WTC11 (cell line): ENCODE measurements at regions not wholly inside any gene's neighbourhood (a gene's known extent, or its start where the extent isn't known, plus 50 kb on each side); places are given as distances from the start of the nearest gene placed in this dataset.

Experiments used
- ATAC-seq: fragments of 200-7000 bp; cut with Tn5 transposase; 2 replicates; pipeline ENCODE4 v1.10.0; 2021; ENCODE audit warnings: mild to moderate bottlenecking, moderate library complexity
- CTCF ChIA-PET: fragments of 300-600 bp; sonication (Branson Sonifier 250); formaldehyde crosslinking; loops from one replicate; lab custom pipeline; 2021; ENCODE audit warnings: antibody characterized with exemption; lab: Charles Lee
- POLR2A ChIA-PET: fragments of 350-600 bp; sonication (Branson Sonifier 250); formaldehyde crosslinking; loops from one replicate; lab custom pipeline; 2021; ENCODE audit warnings: antibody characterized with exemption; lab: Charles Lee
- DNase-seq: peaks from one replicate; pipeline ENCODE4 v3.0.0; 2021; ENCODE audit warnings: low spot score
- H3K27ac Mint-ChIP-seq: 2 replicates; pipeline ENCODE4 v1.8.0; 2021; ENCODE audit warnings: mixed read lengths
- H3K27me3 Mint-ChIP-seq: 2 replicates; pipeline ENCODE4 v1.8.0; 2021; ENCODE audit warnings: low read depth, mild to moderate bottlenecking, moderate library complexity, mixed read lengths
- H3K36me3 Mint-ChIP-seq: 2 replicates; pipeline ENCODE4 v1.8.0; 2021; ENCODE audit warnings: mixed read lengths
- H3K4me1 Mint-ChIP-seq: 2 replicates; pipeline ENCODE4 v1.8.0; 2022; ENCODE audit warnings: mixed read lengths
- H3K4me3 Mint-ChIP-seq: 2 replicates; pipeline ENCODE4 v1.8.0; 2021; ENCODE audit warnings: mild to moderate bottlenecking, moderate library complexity, mixed read lengths
- H3K9me3 Mint-ChIP-seq: 2 replicates; pipeline ENCODE4 v1.8.0; 2021; ENCODE audit warnings: mixed read lengths
- CBFB ChIP-seq: sonication (generic); formaldehyde crosslinking; IDR thresholded peaks from 2 replicates; pipeline ENCODE4 v1.8.1; 2022; ENCODE audit warnings: mild to moderate bottlenecking, low read depth, missing genetic modification reagents
- CREB1 ChIP-seq: sonication (generic); formaldehyde crosslinking; IDR thresholded peaks from 2 replicates; pipeline ENCODE4 v1.8.0; 2023; ENCODE audit warnings: mild to moderate bottlenecking, missing genetic modification reagents
- EMX1 ChIP-seq: fragments of 250-450 bp; sonication (Bioruptor Pico); IDR thresholded peaks from 2 replicates; pipeline ENCODE4 v1.8.0; 2021; ENCODE audit warnings: mild to moderate bottlenecking
- ETV6 ChIP-seq: sonication (generic); formaldehyde crosslinking; IDR thresholded peaks from 2 replicates; pipeline ENCODE4 v1.8.1; 2022; ENCODE audit warnings: mild to moderate bottlenecking, missing genetic modification reagents
- FOXJ3 ChIP-seq: sonication (generic); formaldehyde crosslinking; IDR thresholded peaks from 2 replicates; pipeline ENCODE4 v1.9.0; 2021; ENCODE audit warnings: missing genetic modification reagents, mild to moderate bottlenecking, borderline replicate concordance
- FOXP1 ChIP-seq: sonication (generic); formaldehyde crosslinking; IDR thresholded peaks from 2 replicates; pipeline ENCODE4 v1.8.0; 2022; ENCODE audit warnings: missing genetic modification reagents, mild to moderate bottlenecking, moderate library complexity, borderline replicate concordance
- GRHL2 ChIP-seq: fragments of 250-450 bp; sonication (Bioruptor Pico); IDR thresholded peaks from 2 replicates; pipeline ENCODE4 v1.8.0; 2022; ENCODE audit warnings: mild to moderate bottlenecking, moderate library complexity; ENCODE audit not compliant: insufficient replicate concordance, severe bottlenecking
- MXD4 ChIP-seq: fragments of 250-450 bp; sonication (Bioruptor Pico); IDR thresholded peaks from 2 replicates; pipeline ENCODE4 v1.8.0; 2021; ENCODE audit warnings: mild to moderate bottlenecking, moderate library complexity, borderline replicate concordance
- NFE2L1 ChIP-seq: sonication (generic); formaldehyde crosslinking; IDR thresholded peaks from 2 replicates; pipeline ENCODE4 v1.8.1; 2023; ENCODE audit warnings: missing genetic modification reagents
- TEAD1 ChIP-seq: sonication (generic); formaldehyde crosslinking; IDR thresholded peaks from 2 replicates; pipeline ENCODE4 v1.8.0; 2022; ENCODE audit warnings: mild to moderate bottlenecking, missing genetic modification reagents
- TEAD4 ChIP-seq: sonication (generic); formaldehyde crosslinking; IDR thresholded peaks from 2 replicates; pipeline ENCODE4 v1.8.0; 2022; ENCODE audit warnings: mild to moderate bottlenecking, missing genetic modification reagents
- ZNF121 ChIP-seq: sonication (generic); formaldehyde crosslinking; IDR thresholded peaks from 2 replicates; pipeline ENCODE4 v1.8.0; 2023; ENCODE audit warnings: missing genetic modification reagents
- ZNF138 ChIP-seq: sonication (generic); formaldehyde crosslinking; conservative IDR thresholded peaks from 2 replicates; pipeline ENCODE4 v1.8.1; 2022; ENCODE audit warnings: mild to moderate bottlenecking, moderate library complexity, missing genetic modification reagents
- ZNF263 ChIP-seq: sonication (generic); formaldehyde crosslinking; IDR thresholded peaks from 2 replicates; pipeline ENCODE4 v1.8.1; 2022; ENCODE audit warnings: low read depth, mild to moderate bottlenecking, moderate library complexity, missing genetic modification reagents
- ZNF416 ChIP-seq: fragments of 250-450 bp; sonication (Bioruptor Pico); IDR thresholded peaks from 2 replicates; pipeline ENCODE4 v1.9.0; 2021; ENCODE audit warnings: mild to moderate bottlenecking, inconsistent platforms
- TF ChIP-seq, protein P1 (sequence below): sonication (generic); formaldehyde crosslinking; IDR thresholded peaks from 2 replicates; pipeline ENCODE4 v1.8.1; 2023; ENCODE audit warnings: mild to moderate bottlenecking, missing genetic modification reagents
- TF ChIP-seq, protein P2 (sequence below): fragments of 250-450 bp; sonication (Bioruptor Pico); IDR thresholded peaks from 2 replicates; pipeline ENCODE4 v1.9.0; 2021; ENCODE audit warnings: mild to moderate bottlenecking
- TF ChIP-seq, protein P3 (sequence below): fragments of 250-450 bp; sonication (Bioruptor Pico); IDR thresholded peaks from 2 replicates; pipeline ENCODE4 v1.9.0; 2021; ENCODE audit warnings: mild to moderate bottlenecking, borderline replicate concordance
- TF ChIP-seq, protein P4 (sequence below): sonication (generic); formaldehyde crosslinking; IDR thresholded peaks from 2 replicates; pipeline ENCODE4 v1.8.0; 2022; ENCODE audit warnings: mild to moderate bottlenecking, missing genetic modification reagents
- TF ChIP-seq, protein P5 (sequence below): sonication (generic); formaldehyde crosslinking; IDR thresholded peaks from 2 replicates; pipeline ENCODE4 v1.8.1; 2023; ENCODE audit warnings: mild to moderate bottlenecking, moderate library complexity, missing genetic modification reagents
- TF ChIP-seq, protein P6 (sequence below): fragments of 250-450 bp; sonication (Bioruptor Pico); IDR thresholded peaks from 2 replicates; pipeline ENCODE4 v1.9.0; 2021; ENCODE audit warnings: moderate library complexity, mild to moderate bottlenecking, inconsistent platforms, borderline replicate concordance

DNA sequence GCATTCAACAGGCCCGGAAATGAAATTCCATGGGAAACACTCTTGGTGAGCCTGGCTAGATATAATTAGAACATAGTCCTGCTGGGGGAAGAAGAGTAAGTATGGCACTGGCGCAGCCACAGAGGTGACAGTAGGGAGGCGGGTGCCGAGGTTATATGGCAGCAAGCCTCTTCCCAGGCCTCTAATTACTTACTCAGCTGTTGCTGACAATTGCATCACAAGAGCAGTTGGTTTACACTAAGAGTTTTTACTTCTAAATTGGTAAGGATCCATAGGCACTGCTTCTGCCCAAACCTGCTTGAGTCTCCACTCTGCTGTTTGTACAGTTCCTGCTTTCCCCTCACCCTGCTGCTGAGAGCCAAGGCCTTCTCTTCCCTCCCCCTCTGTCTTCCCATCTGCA, 93.3 kb upstream of the DUSP5 start (continued):
- TF ChIP-seq, protein P1, sequence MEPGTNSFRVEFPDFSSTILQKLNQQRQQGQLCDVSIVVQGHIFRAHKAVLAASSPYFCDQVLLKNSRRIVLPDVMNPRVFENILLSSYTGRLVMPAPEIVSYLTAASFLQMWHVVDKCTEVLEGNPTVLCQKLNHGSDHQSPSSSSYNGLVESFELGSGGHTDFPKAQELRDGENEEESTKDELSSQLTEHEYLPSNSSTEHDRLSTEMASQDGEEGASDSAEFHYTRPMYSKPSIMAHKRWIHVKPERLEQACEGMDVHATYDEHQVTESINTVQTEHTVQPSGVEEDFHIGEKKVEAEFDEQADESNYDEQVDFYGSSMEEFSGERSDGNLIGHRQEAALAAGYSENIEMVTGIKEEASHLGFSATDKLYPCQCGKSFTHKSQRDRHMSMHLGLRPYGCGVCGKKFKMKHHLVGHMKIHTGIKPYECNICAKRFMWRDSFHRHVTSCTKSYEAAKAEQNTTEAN (CRISPR knock-in tag) = no peak
- TF ChIP-seq, protein P2, sequence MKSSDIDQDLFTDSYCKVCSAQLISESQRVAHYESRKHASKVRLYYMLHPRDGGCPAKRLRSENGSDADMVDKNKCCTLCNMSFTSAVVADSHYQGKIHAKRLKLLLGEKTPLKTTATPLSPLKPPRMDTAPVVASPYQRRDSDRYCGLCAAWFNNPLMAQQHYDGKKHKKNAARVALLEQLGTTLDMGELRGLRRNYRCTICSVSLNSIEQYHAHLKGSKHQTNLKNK = no peak
- TF ChIP-seq EMX1 (CRISPR knock-in tag) (no peak), ZNF416 (no peak), CBFB (CRISPR knock-in tag) (no peak), ZNF263 (no peak), ZNF121 (CRISPR knock-in tag) (no peak), ETV6 (CRISPR knock-in tag) (no peak)
- TF ChIP-seq, protein P3, sequence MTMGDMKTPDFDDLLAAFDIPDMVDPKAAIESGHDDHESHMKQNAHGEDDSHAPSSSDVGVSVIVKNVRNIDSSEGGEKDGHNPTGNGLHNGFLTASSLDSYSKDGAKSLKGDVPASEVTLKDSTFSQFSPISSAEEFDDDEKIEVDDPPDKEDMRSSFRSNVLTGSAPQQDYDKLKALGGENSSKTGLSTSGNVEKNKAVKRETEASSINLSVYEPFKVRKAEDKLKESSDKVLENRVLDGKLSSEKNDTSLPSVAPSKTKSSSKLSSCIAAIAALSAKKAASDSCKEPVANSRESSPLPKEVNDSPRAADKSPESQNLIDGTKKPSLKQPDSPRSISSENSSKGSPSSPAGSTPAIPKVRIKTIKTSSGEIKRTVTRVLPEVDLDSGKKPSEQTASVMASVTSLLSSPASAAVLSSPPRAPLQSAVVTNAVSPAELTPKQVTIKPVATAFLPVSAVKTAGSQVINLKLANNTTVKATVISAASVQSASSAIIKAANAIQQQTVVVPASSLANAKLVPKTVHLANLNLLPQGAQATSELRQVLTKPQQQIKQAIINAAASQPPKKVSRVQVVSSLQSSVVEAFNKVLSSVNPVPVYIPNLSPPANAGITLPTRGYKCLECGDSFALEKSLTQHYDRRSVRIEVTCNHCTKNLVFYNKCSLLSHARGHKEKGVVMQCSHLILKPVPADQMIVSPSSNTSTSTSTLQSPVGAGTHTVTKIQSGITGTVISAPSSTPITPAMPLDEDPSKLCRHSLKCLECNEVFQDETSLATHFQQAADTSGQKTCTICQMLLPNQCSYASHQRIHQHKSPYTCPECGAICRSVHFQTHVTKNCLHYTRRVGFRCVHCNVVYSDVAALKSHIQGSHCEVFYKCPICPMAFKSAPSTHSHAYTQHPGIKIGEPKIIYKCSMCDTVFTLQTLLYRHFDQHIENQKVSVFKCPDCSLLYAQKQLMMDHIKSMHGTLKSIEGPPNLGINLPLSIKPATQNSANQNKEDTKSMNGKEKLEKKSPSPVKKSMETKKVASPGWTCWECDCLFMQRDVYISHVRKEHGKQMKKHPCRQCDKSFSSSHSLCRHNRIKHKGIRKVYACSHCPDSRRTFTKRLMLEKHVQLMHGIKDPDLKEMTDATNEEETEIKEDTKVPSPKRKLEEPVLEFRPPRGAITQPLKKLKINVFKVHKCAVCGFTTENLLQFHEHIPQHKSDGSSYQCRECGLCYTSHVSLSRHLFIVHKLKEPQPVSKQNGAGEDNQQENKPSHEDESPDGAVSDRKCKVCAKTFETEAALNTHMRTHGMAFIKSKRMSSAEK = no peak
- TF ChIP-seq, protein P4, sequence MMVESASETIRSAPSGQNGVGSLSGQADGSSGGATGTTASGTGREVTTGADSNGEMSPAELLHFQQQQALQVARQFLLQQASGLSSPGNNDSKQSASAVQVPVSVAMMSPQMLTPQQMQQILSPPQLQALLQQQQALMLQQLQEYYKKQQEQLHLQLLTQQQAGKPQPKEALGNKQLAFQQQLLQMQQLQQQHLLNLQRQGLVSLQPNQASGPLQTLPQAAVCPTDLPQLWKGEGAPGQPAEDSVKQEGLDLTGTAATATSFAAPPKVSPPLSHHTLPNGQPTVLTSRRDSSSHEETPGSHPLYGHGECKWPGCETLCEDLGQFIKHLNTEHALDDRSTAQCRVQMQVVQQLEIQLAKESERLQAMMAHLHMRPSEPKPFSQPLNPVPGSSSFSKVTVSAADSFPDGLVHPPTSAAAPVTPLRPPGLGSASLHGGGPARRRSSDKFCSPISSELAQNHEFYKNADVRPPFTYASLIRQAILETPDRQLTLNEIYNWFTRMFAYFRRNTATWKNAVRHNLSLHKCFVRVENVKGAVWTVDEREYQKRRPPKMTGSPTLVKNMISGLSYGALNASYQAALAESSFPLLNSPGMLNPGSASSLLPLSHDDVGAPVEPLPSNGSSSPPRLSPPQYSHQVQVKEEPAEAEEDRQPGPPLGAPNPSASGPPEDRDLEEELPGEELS = no peak

DNA sequence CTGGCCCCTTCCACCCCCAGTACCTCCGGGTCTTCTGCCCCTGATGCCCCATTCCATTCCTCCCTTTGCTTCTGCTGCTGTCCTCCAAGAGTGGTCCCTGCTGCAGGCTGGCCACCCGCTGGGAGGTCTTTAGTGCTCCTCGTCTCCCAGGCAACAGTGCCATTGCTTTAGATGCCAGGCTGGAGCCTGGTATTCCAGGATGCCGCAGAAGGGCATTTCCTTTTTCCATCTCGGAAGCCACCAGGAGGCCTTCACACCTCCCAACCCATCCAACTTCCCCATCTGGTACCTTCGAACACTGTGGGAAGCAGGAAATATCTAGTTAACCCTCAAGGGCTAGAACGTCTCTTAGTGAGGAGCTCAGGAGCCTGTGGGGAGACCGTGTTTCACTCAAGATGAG, 92.9 kb upstream of the DUSP5 start:
- CTCF ChIA-PET = no interaction called here
- peaks cover 25% of the 10 kb centered on the region for H3K4me1 Mint-ChIP-seq
- H3K27me3 Mint-ChIP-seq = 0 out of 2 replicates have a peak, but pooled peaks cover 2% of the 10 kb centered on the region
- no peak overlapping the region for H3K4me3 Mint-ChIP-seq
- H3K36me3 Mint-ChIP-seq = no peaks in the 10 kb centered on the region
- no peaks in the 10 kb centered on the region for H3K9me3 Mint-ChIP-seq
- DNase-seq = no peak
- POLR2A ChIA-PET = no interaction called here
- no peak for TF ChIP-seq ZNF121 (CRISPR knock-in tag)
- TF ChIP-seq, protein P5, sequence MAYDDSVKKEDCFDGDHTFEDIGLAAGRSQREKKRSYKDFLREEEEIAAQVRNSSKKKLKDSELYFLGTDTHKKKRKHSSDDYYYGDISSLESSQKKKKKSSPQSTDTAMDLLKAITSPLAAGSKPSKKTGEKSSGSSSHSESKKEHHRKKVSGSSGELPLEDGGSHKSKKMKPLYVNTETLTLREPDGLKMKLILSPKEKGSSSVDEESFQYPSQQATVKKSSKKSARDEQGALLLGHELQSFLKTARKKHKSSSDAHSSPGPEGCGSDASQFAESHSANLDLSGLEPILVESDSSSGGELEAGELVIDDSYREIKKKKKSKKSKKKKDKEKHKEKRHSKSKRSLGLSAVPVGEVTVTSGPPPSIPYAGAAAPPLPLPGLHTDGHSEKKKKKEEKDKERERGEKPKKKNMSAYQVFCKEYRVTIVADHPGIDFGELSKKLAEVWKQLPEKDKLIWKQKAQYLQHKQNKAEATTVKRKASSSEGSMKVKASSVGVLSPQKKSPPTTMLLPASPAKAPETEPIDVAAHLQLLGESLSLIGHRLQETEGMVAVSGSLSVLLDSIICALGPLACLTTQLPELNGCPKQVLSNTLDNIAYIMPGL (CRISPR knock-in tag) = no peak
- no peak for ATAC-seq
- H3K27ac Mint-ChIP-seq = no peak overlapping the region

DNA sequence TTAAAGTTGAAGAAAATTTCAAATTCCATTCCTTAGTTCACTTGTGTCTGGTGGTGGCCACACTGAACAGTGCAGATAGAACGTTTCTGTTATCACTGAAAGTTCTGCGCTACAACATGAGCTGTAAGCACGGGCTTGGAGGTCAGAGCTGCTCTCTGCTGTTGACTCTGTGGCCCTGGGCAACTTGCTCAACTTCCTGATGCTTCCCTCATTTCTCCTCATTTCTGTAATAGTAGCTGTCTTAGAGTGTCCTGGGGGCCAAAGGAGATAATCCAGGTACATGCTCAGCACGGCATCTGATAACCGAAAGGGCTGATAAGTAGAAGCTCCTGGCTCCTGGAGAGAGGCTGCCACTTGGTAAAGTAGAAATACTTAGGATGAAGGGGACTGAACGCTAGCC, 92.3 kb upstream of the DUSP5 start:
- Mint-ChIP-seq H3K9me3 (no peaks in the 10 kb centered on the region), H3K27ac (no peak overlapping the region), H3K36me3 (no peaks in the 10 kb centered on the region), H3K4me1 (peaks cover 25% of the 10 kb centered on the region), H3K27me3 (0 out of 2 replicates have a peak, but pooled peaks cover 2% of the 10 kb centered on the region), H3K4me3 (no peak overlapping the region)
- ATAC-seq (no peak), DNase-seq (no peak)
- ChIA-PET POLR2A (no interaction called here), CTCF (interaction anchor here (1.3 kb wide), 1 partner anchor 51 kb away, joined by 4 read pairs; no protein-coding TSS in a partner anchor)
- no peak for TF ChIP-seq GRHL2
- TF ChIP-seq TEAD1 = no peak
- TF ChIP-seq CREB1 (CRISPR knock-in tag) = no peak
- TF ChIP-seq, protein P4 = no peak
- TF ChIP-seq, protein P2 = no peak
- TF ChIP-seq, protein P6, sequence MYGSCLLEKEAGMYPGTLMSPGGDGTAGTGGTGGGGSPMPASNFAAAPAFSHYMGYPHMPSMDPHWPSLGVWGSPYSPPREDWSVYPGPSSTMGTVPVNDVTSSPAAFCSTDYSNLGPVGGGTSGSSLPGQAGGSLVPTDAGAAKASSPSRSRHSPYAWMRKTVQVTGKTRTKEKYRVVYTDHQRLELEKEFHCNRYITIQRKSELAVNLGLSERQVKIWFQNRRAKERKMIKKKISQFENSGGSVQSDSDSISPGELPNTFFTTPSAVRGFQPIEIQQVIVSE (CRISPR knock-in tag) = no peak
- no peak for TF ChIP-seq ZNF416
- no peak for TF ChIP-seq ZNF138
- no peak for TF ChIP-seq FOXP1 (CRISPR knock-in tag)
- no peak for TF ChIP-seq FOXJ3
- no peak for TF ChIP-seq MXD4 (CRISPR knock-in tag)
- TF ChIP-seq NFE2L1 (CRISPR knock-in tag) = no peak
- no peak for TF ChIP-seq TEAD4 (CRISPR knock-in tag)
